HG02623 (cell line): ENCODE measurements at regions not wholly inside any gene's neighbourhood (a gene's known extent, or its start where the extent isn't known, plus 50 kb on each side); places are given as distances from the start of the nearest gene placed in this dataset.

Experiments
- ATAC-seq: cut with Tn5 transposase; IDR thresholded peaks from one replicate; pipeline ENCODE4 v1.9.1; 2021; ENCODE audit warnings: moderate library complexity; ENCODE audit not compliant: unreplicated experiment

DNA sequence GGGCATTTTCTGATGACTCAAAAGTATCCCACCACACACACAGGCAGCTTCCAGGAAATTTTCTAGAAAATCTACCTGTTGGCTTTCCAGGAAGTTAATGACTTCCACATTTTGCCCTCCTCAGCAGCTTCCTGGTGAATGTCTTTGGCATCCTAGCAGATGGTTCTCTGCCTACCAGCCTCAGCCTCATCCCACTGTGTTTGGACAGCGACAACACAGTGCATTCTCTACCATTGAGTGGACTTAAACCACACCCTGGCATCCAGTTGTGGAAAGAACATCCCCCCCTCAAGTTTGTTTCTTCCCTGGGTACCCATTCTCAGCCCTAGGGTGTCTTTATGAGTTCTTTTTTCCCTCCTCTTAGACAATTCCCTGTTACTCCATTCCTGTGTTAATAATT is 50.8 kb upstream of the GADL1 start:
- ATAC-seq, result no peak

DNA sequence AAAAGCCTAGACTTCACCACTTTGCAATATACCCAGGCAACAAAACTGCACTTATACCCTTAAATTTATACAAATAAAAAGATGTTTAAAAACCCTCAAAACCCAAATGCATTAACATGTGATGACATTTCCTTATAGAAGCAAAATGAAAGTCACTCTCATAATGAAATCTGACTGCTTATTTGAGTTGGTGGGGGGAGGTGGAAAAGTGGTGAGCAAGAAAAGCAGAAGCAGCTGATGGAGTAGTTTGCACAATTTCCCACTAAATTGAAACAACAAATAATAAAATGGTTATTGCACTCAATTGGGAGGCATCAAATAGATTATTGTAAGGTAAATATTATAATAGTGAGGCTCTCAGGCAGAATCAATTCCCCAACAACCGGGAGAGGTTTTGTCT is 54.0 kb upstream of the GADL1 start:
- ATAC-seq, result no peak

- ATAC-seq, result no peak
Observed at GRCh38 chr3:30951826-30952225, 57.4 kb upstream of the GADL1 start.

DNA sequence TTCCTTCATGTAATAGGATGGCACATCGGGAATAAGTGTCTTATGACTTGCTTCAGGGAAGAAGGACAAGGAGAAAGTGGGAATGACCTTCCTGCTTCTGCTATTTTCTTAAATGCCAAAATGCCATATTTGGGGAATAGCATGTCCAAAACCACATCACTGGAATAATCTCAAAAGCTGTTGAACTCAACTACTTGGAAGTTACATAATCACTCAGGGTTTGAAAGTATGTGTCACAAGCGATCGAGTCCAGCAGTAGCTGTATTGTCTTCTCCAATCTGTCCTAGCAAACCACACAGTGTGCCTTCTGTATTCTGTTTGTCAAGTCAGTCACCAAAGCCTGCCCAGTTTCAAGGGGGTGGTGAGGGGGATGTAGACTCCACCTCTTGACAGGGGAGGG is 58.3 kb upstream of the GADL1 start:
- ATAC-seq, result no peak

DNA sequence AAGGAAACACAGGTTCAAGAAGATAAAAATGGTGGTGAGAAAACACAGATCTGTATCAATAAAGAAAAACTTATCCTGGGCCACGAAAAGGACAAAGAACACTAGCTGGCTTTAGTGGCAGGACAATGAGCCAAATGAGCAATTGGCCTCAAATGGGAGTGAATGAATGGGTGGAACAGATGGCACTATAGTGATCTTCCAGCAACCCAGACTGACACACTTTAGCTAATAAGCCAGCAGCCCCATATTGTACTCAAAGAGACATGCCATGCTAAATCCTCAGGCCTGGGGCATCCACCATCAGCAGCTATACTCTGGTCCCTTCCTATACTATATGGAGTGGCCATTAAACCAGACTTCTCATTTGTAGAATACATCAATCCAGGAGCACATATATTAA is 60.0 kb upstream of the GADL1 start:
- ATAC-seq, result no peak

- no peak for ATAC-seq
Observed at GRCh38 chr3:30962084-30962483, 67.6 kb upstream of the GADL1 start.

DNA sequence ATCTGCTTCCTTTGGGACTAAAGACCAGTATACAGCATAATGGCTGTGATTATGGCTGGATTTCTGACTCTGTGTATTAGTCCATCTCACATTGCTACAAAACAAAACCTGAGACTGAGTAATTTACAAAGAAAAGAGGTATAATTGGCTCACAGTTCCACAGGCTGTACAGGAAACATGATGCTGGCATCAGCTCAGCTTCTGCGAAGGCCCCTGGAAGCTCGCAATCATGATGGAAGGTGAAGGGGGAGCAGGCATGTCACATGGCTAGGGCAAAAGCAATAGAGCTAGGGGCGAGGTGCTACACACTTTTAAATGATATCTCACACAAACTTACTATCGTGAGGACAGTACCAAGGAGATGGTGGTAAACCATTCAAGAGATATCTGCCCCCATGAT is 68.0 kb upstream of the GADL1 start:
- no peak for ATAC-seq

DNA sequence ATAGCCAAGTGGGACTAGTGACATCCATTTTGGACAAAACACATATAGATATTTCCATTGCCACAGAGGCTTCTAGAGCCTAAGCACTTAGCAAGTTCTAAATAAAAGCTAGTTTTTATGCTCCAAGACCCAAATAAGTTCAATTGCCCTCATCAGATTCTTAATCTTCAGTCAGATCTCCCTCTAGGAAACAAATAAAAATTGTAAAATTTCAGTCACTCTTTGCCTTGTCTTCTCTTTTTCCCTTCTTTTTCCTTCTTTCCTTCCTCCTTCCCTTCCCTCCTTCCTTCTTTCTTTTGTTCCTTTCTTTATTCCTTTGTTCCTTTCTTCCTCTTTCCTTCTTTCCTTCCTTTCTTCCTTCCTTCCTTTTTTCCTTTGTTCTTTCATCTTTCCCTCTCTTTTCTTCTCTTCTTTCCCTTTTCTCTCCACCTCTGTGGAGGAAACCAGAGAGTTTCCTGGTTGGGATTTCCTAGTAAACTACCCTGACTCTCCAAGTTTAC is 68.8 kb upstream of the GADL1 start:
- no peak for ATAC-seq

- peak; percentile 98 for ATAC-seq
Observed at GRCh38 chr3:30964612-30965011, 70.2 kb upstream of the GADL1 start.

- no peak for ATAC-seq
Observed at GRCh38 chr3:30966896-30967295, 72.4 kb upstream of the GADL1 start.

GRCh38 chr3:30970183-30970582 is 75.7 kb upstream of the GADL1 start:
- no peak for ATAC-seq

- ATAC-seq, result no peak
Observed at GRCh38 chr3:30972449-30972848, 78.0 kb upstream of the GADL1 start.

GRCh38 chr3:30974071-30974470 is 79.6 kb upstream of the GADL1 start:
- ATAC-seq, result no peak

- no peak for ATAC-seq
Observed at GRCh38 chr3:30977592-30977991, 83.1 kb upstream of the GADL1 start.

DNA sequence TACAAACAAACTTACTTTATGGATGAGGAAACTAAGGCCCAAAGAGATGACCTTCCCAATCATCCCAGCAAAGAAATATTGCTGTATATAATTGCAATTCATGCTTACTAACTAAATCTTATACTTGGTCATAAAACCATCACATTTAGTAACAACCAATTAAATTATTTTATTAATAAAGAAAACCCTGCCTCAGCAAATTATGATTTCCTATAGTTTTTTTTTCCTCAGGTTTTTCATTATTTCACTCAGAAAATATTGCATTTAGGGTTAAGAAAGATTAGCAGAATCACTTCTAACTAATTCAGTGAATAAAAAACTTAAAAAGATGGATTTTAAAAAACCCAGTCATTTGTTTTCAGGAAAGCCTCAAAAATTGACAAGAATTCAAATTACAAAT is 86.5 kb upstream of the GADL1 start:
- no peak for ATAC-seq

- no peak for ATAC-seq
Observed at GRCh38 chr3:30982416-30983075, 88.1 kb upstream of the GADL1 start.

- ATAC-seq, result peak; percentile 64
Observed at GRCh38 chr3:30984855-30985749, 90.6 kb upstream of the GADL1 start.

GRCh38 chr3:30986551-30986950 is 92.1 kb upstream of the GADL1 start:
- no peak for ATAC-seq

GRCh38 chr3:30988769-30989168 is 94.3 kb upstream of the GADL1 start:
- ATAC-seq, result no peak

GRCh38 chr3:30989276-30990030 is 95.0 kb upstream of the GADL1 start:
- no peak for ATAC-seq

DNA sequence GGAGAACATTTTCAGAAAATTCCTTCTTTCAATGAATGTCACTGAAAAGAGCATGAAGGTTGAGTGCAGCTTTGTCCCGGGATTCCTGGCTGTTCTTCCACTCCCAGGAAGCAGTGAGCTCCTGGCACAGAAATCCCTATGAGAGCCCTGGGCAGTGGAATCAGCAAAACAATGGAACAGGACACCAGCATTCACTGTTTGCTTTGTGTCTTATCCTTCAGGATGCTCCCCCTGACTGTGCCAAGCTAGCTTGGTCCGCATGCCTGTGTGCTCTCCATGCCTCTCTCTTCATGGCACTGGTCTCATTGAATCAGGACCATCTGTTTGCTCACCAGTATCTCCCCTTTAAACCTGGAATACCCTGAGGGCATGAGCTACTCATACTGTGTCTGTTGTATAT is 102.0 kb upstream of the GADL1 start:
- ATAC-seq, result no peak

DNA sequence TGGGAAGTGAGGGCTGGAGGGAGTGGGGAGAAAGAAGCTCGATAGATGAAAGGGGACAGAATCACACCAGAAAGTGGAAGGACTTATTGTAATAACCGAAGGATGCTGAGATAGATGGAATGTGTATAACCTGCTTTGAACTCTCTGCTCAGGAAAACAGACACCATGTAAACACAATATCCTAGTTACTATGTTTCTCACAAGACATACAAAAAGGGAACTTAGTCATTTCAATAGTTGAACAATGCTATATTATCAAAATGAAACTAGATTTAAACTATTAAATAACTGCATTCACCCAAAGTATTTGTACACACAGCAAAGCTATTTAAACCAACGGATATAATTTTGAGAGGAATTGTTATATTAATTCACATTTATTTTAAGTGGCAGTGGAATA is 108.3 kb upstream of the GADL1 start:
- no peak for ATAC-seq
